ENCODE measurements at regions not wholly inside any gene's neighbourhood (a gene's known extent, or its start where the extent isn't known, plus 50 kb on each side); places are given as distances from the start of the nearest gene placed in this dataset. TPM values are rescaled to one million over a fixed set of nuclear protein-coding genes. Genes with fewer than 3 reads are reported as not detected.

Small RNAs in the stretch of these regions (small RNA-seq; reads per million reads assigned to genes)
- gene AL603825.1: not detected

All from hematopoietic multipotent progenitor cell (in vitro differentiated cells).